Upper lobe of right lung (tissue), 1 donor: ENCODE measurements at regions not wholly inside any gene's neighbourhood (a gene's known extent, or its start where the extent isn't known, plus 50 kb on each side); places are given as distances from the start of the nearest gene placed in this dataset.
"Not testable (repeated sequence)": the region's sequence is repeated elsewhere in the genome, so short reads cannot be mapped to it uniquely, and the experiment has no call there.

ENCODE experiments used
- ATAC-seq: fragments of 200-7000 bp; cut with Tn5 transposase; one replicate; pipeline ENCODE4 v1.9.1; 2020; ENCODE audit warnings: mild to moderate bottlenecking, moderate library complexity
- DNase-seq: peaks from one replicate; pipeline ENCODE4 v3.0.0-alpha.2; 2020
- H3K27ac ChIP-seq: fragments of 200-600 bp; one replicate; pipeline ENCODE4 v1.8.0; 2022
- H3K27me3 ChIP-seq: fragments of 200-600 bp; one replicate; pipeline ENCODE4 v1.8.0; 2022; ENCODE audit warnings: mild to moderate bottlenecking
- H3K36me3 ChIP-seq: fragments of 200-600 bp; one replicate; pipeline ENCODE4 v1.8.0; 2022
- H3K4me1 ChIP-seq: fragments of 200-600 bp; one replicate; pipeline ENCODE4 v1.8.0; 2022
- H3K4me3 ChIP-seq: fragments of 200-600 bp; one replicate; pipeline ENCODE4 v1.8.0; 2022; ENCODE audit warnings: mild to moderate bottlenecking
- H3K9me3 ChIP-seq: fragments of 200-600 bp; one replicate; pipeline ENCODE4 v1.8.0; 2022
- CTCF ChIP-seq: fragments of 200-600 bp; IDR thresholded peaks from one replicate; pipeline ENCODE4 v1.8.0; 2022; ENCODE audit warnings: antibody characterized with exemption
- intact Hi-C: fragments of 100-400 bp; cut with DNase I; formaldehyde crosslinking; loops from one replicate; pipeline ENCODE4 v1.11.0; 2022
- donor health status: DM: no; HTN: yes; CAD: no; lungs with severe emphysema.

DNA sequence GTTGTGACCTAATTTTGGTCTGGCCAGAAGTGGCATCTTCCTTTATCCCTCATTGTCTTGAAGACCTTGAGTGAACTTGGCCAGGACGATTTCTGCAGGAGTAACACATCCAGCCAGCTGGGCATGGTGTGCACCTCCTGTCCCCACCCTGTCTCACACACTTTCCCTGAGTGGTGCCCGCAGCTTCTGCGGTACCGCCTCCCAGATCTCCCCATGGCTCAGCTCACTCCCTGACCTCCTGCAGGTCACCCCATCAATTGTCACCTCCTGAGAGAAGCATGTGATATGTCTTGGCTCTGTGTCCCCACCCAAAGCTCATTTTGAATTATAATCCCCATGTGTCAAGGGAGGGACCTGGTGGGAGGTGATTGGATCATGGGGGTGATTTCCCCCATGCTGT, 50.2 kb upstream of the TP53I11 start:
- no peak for TF ChIP-seq CTCF
- intact Hi-C loops, result no loop called here
- ATAC-seq (no peak), DNase-seq (no peak)
- H3K27ac ChIP-seq, result no peak overlapping the region
- H3K9me3 ChIP-seq, result no peaks in the 10 kb centered on the region
- H3K27me3 ChIP-seq, result no peaks in the 10 kb centered on the region
- H3K4me1 ChIP-seq, result no peaks in the 10 kb centered on the region
- H3K4me3 ChIP-seq, result no peak overlapping the region
- H3K36me3 ChIP-seq, result no peaks in the 10 kb centered on the region

DNA sequence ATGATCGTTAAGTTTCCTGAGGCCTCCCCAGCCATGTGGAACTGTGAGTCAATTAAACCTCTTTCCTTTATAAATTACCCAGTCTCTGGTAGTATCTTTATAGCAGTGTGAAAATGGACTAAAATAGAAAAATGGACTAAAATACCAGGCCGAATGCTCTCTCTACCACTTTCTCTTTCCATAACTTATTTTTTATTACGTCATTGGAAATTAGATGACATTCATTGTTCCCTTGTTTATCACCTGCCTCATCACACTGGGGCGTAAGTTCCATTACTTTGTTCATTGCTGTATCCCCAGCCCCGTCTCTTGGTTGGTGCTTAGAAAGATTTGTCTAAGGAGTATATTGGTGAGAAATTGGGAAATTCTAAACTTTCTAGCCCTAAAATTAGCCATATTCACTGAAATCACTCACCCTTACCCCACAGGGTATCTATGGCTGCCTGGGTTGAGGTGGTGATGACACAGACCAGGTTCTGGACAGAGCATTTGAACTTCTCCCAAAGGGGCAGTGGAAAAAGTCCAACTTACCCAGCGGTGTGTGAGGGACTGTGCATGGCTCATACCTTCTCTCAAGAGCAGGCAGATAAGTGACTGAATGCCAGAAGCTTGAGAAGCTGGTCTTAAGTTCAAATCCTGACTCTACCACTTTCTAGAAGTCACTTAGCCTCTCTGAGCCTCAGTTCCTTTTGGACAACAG, 50.9 kb upstream of the TP53I11 start:
- Histone ChIP-seq H3K4me1 (no peaks in the 10 kb centered on the region), H3K27me3 (no peaks in the 10 kb centered on the region), H3K36me3 (no peaks in the 10 kb centered on the region), H3K4me3 (no peak overlapping the region), H3K27ac (no peak overlapping the region), H3K9me3 (no peaks in the 10 kb centered on the region)
- ATAC-seq (no peak), DNase-seq (no peak)
- intact Hi-C loops, result no loop called here
- TF ChIP-seq CTCF, result no peak

- Histone ChIP-seq H3K4me3 (no peak overlapping the region), H3K27ac (no peak overlapping the region), H3K4me1 (no peaks in the 10 kb centered on the region), H3K36me3 (no peaks in the 10 kb centered on the region), H3K27me3 (no peaks in the 10 kb centered on the region), H3K9me3 (no peaks in the 10 kb centered on the region)
- no peak for DNase-seq
- intact Hi-C loops, result no loop called here
- ATAC-seq, result no peak
- no peak for TF ChIP-seq CTCF
Observed at GRCh38 chr11:45005106-45005505, 54.4 kb upstream of the TP53I11 start.

- TF ChIP-seq CTCF, result no peak
- DNase-seq (no peak), ATAC-seq (no peak)
- Histone ChIP-seq H3K4me3 (no peak overlapping the region), H3K9me3 (no peaks in the 10 kb centered on the region), H3K27me3 (no peaks in the 10 kb centered on the region), H3K27ac (no peak overlapping the region), H3K4me1 (no peaks in the 10 kb centered on the region), H3K36me3 (no peaks in the 10 kb centered on the region)
- intact Hi-C loops, result no loop called here
Observed at GRCh38 chr11:45007011-45007410, 56.3 kb upstream of the TP53I11 start.

- intact Hi-C loops, H3K9me3 ChIP-seq, ATAC-seq: not testable (repeated sequence)
Observed at GRCh38 chr11:45015983-45016382, 65.3 kb upstream of the TP53I11 start.

DNA sequence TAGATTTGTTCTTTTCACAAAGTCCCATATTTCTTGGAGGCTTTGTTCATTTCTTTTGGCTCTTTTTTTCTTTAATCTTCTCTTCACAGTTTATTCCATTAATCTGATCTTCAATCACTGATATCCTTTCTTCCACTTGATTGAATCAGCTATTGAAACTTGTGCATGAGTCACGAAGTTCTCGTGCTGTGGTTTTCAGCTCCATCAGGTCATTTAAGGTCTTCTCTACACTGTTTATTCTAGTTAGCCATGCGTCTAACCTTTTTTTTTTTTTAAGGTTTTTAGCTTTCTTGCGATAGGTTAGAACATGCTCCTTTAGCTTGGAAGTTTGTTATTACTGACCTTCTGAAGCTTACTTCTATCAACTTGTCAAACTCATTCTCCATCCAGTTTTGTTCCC, 65.8 kb upstream of the TP53I11 start:
- H3K4me1 ChIP-seq, result peaks cover 11% of the 10 kb centered on the region
- H3K4me3 ChIP-seq, ATAC-seq, DNase-seq, H3K27me3 ChIP-seq, H3K27ac ChIP-seq, H3K36me3 ChIP-seq, H3K9me3 ChIP-seq, intact Hi-C loops: not testable (repeated sequence)

More at GRCh38 chr11:45015983-45016382, 65.3 kb upstream of the TP53I11 start:
- DNase-seq, H3K4me1 ChIP-seq, H3K36me3 ChIP-seq, H3K27me3 ChIP-seq, H3K27ac ChIP-seq, H3K4me3 ChIP-seq: not testable (repeated sequence)

DNA sequence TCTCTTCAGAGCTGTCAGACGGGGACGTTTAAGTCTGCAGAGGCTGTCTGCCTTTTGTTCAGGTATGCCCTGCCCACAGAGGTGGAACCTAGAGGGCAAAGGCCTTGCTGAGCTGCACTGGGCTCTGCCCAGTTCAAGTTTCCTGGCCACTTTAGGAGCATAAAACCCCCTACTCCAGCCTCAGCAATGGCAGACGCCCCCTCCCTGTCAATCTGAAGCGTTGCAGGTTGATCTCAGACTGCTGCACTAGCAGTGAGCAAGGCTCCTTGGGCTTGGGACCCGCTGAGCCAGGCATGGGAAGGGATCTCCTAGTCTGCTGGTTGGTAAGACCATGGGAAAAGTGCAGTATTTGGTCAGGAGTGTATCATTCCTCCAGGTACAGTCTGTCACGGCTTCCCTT, 66.6 kb upstream of the TP53I11 start:
- TF ChIP-seq CTCF, result no peak
- no peak for ATAC-seq
- Histone ChIP-seq H3K36me3 (no peaks in the 10 kb centered on the region), H3K9me3 (no peaks in the 10 kb centered on the region), H3K4me3 (no peak overlapping the region), H3K27me3 (no peaks in the 10 kb centered on the region), H3K27ac (no peak overlapping the region), H3K4me1 (peaks cover 17% of the 10 kb centered on the region)
- intact Hi-C loops, result no loop called here
- no peak for DNase-seq
